IPS DF 6.9 (cell line): ENCODE measurements at regions not wholly inside any gene's neighbourhood (a gene's known extent, or its start where the extent isn't known, plus 50 kb on each side); places are given as distances from the start of the nearest gene placed in this dataset.

ENCODE experiments used
- DNase-seq: peaks from one replicate; pipeline ENCODE4 v3.0.0-alpha.2; 2013; ENCODE audit warnings: low read depth, low spot score
- H3K27ac ChIP-seq: one replicate; pipeline ENCODE4 v1.5.1; 2013; ENCODE audit warnings: low read length, control low read depth
- H3K27me3 ChIP-seq: 2 replicates; pipeline ENCODE4 v1.6.1; 2013; ENCODE audit warnings: mild to moderate bottlenecking, low read length; ENCODE audit not compliant: control insufficient read depth, insufficient read depth
- H3K36me3 ChIP-seq: 2 replicates; pipeline ENCODE4 v1.6.1; 2013; ENCODE audit warnings: low read length; ENCODE audit not compliant: control insufficient read depth, insufficient read depth
- H3K4me1 ChIP-seq: 2 replicates; pipeline ENCODE4 v1.6.1; 2013; ENCODE audit warnings: low read length; ENCODE audit not compliant: control insufficient read depth, insufficient read depth
- H3K4me3 ChIP-seq: 2 replicates; pipeline ENCODE4 v1.5.1; 2013; ENCODE audit warnings: mild to moderate bottlenecking, low read length
- H3K9me3 ChIP-seq: 2 replicates; pipeline ENCODE4 v1.6.1; 2013; ENCODE audit warnings: low read length, inconsistent platforms; ENCODE audit not compliant: control insufficient read depth, insufficient read depth
- WGBS: extraction: QIAGEN DNeasy Blood & Tissue Kit; methylation state at CpG from one replicate; pipeline ENCODE4 v1.1.7; 2013; ENCODE audit warnings: mixed read lengths, missing lambda C conversion rate; ENCODE audit not compliant: insufficient read length, insufficient coverage; 5-methylcytosine and 5-hydroxymethylcytosine counted together

- Histone ChIP-seq H3K4me1 (no peaks in the 10 kb centered on the region), H3K9me3 (no peaks in the 10 kb centered on the region), H3K4me3 (no peak overlapping the region), H3K27ac (no peak overlapping the region), H3K27me3 (no peaks in the 10 kb centered on the region), H3K36me3 (no peaks in the 10 kb centered on the region)
- WGBS, result no CpG with 5 or more reads among the region's 6 CpGs
- no peak for DNase-seq
Observed at GRCh38 chr2:120626566-120626965, 109.1 kb upstream of the GLI2 start.

- Histone ChIP-seq H3K27ac (no peak overlapping the region), H3K4me3 (no peak overlapping the region), H3K36me3 (no peaks in the 10 kb centered on the region), H3K4me1 (no peaks in the 10 kb centered on the region), H3K27me3 (no peaks in the 10 kb centered on the region), H3K9me3 (no peaks in the 10 kb centered on the region)
- DNase-seq, result no peak
- no CpG with 5 or more reads among the region's 3 CpGs for WGBS
Observed at GRCh38 chr2:120628248-120628647, 107.4 kb upstream of the GLI2 start.

GRCh38 chr2:120629241-120629895 is 106.3 kb upstream of the GLI2 start:
- H3K27me3 ChIP-seq, result no peaks in the 10 kb centered on the region
- no CpG with 5 or more reads among the region's 8 CpGs for WGBS
- H3K4me3 ChIP-seq, result no peak overlapping the region
- H3K4me1 ChIP-seq, result no peaks in the 10 kb centered on the region
- no peak for DNase-seq
- no peak overlapping the region for H3K27ac ChIP-seq
- no peaks in the 10 kb centered on the region for H3K36me3 ChIP-seq
- no peaks in the 10 kb centered on the region for H3K9me3 ChIP-seq

GRCh38 chr2:120630031-120630701 is 105.5 kb upstream of the GLI2 start:
- no peaks in the 10 kb centered on the region for H3K36me3 ChIP-seq
- no CpG with 5 or more reads among the region's 10 CpGs for WGBS
- H3K27ac ChIP-seq, result no peak overlapping the region
- H3K9me3 ChIP-seq, result no peaks in the 10 kb centered on the region
- H3K4me3 ChIP-seq, result no peak overlapping the region
- H3K27me3 ChIP-seq, result no peaks in the 10 kb centered on the region
- DNase-seq, result no peak
- H3K4me1 ChIP-seq, result no peaks in the 10 kb centered on the region

- Histone ChIP-seq H3K27ac (no peak overlapping the region), H3K27me3 (no peaks in the 10 kb centered on the region), H3K9me3 (no peaks in the 10 kb centered on the region), H3K36me3 (no peaks in the 10 kb centered on the region), H3K4me1 (no peaks in the 10 kb centered on the region), H3K4me3 (no peak overlapping the region)
- no CpG with 5 or more reads among the region's 4 CpGs for WGBS
- DNase-seq, result no peak
Observed at GRCh38 chr2:120631236-120631635, 104.4 kb upstream of the GLI2 start.

GRCh38 chr2:120631724-120632123 is 103.9 kb upstream of the GLI2 start:
- Histone ChIP-seq H3K36me3 (no peaks in the 10 kb centered on the region), H3K27me3 (no peaks in the 10 kb centered on the region), H3K9me3 (no peaks in the 10 kb centered on the region), H3K4me3 (no peak overlapping the region), H3K4me1 (no peaks in the 10 kb centered on the region), H3K27ac (no peak overlapping the region)
- WGBS, result no CpG with 5 or more reads among the region's 3 CpGs
- no peak for DNase-seq

- Histone ChIP-seq H3K27ac (no peak overlapping the region), H3K27me3 (no peaks in the 10 kb centered on the region), H3K36me3 (no peaks in the 10 kb centered on the region), H3K9me3 (no peaks in the 10 kb centered on the region), H3K4me1 (no peaks in the 10 kb centered on the region), H3K4me3 (no peak overlapping the region)
- no peak for DNase-seq
- WGBS, result no CpG with 5 or more reads among the region's 17 CpGs
Observed at GRCh38 chr2:120632796-120633646, 102.6 kb upstream of the GLI2 start.

GRCh38 chr2:120634533-120634932 is 101.1 kb upstream of the GLI2 start:
- H3K4me1 ChIP-seq, result no peaks in the 10 kb centered on the region
- no peaks in the 10 kb centered on the region for H3K9me3 ChIP-seq
- H3K27ac ChIP-seq, result no peak overlapping the region
- no CpG with 5 or more reads among the region's 6 CpGs for WGBS
- no peak for DNase-seq
- no peaks in the 10 kb centered on the region for H3K36me3 ChIP-seq
- no peaks in the 10 kb centered on the region for H3K27me3 ChIP-seq
- H3K4me3 ChIP-seq, result no peak overlapping the region

GRCh38 chr2:120635146-120635545 is 100.5 kb upstream of the GLI2 start:
- Histone ChIP-seq H3K4me1 (no peaks in the 10 kb centered on the region), H3K36me3 (no peaks in the 10 kb centered on the region), H3K27me3 (no peaks in the 10 kb centered on the region), H3K27ac (no peak overlapping the region), H3K4me3 (no peak overlapping the region), H3K9me3 (no peaks in the 10 kb centered on the region)
- DNase-seq, result no peak
- no CpG with 5 or more reads among the region's 5 CpGs for WGBS

GRCh38 chr2:120637847-120638246 is 97.8 kb upstream of the GLI2 start:
- H3K9me3 ChIP-seq, result no peaks in the 10 kb centered on the region
- H3K4me3 ChIP-seq, result no peak overlapping the region
- no peaks in the 10 kb centered on the region for H3K36me3 ChIP-seq
- WGBS, result no CpG with 5 or more reads among the region's 5 CpGs
- no peaks in the 10 kb centered on the region for H3K4me1 ChIP-seq
- no peaks in the 10 kb centered on the region for H3K27me3 ChIP-seq
- no peak overlapping the region for H3K27ac ChIP-seq
- DNase-seq, result no peak
